ENCODE measurements at regions not wholly inside any gene's neighbourhood (a gene's known extent, or its start where the extent isn't known, plus 50 kb on each side); places are given as distances from the start of the nearest gene placed in this dataset.

DNA sequence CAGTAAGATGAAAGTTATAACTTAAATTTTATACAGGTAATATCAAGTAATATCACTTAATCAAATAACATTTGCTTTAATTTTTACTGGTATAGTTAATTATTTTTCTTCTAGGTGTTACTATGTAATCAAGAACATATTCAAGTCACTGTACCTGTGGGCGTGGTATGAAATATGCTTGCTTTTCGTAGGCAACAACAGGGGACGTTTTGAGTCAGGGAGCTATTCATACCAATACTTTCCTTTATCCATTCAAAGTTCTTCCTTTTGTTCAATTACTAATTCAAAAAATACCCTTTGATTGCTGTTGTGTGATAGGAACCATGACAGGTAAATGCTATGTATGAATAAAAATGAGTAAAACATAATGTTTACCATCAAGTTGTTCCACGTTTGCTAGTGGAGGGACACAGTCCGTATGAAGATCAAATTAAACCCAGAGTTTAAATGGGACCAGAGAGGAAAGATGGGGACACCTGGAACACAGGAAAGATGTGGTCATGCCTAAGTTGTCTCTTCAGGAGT lies 654.0 kb upstream of the KCNMB2 start:
- DNase-seq (ENCODE audit: low spot score) = no peak
- in situ Hi-C loops (cut with MboI; ENCODE audit: low pct_unique_long_range_greater_than_20kb, low sequenced_read_pairs, unreplicated experiment) = no loop called here
- TF ChIP-seq, protein P1, sequence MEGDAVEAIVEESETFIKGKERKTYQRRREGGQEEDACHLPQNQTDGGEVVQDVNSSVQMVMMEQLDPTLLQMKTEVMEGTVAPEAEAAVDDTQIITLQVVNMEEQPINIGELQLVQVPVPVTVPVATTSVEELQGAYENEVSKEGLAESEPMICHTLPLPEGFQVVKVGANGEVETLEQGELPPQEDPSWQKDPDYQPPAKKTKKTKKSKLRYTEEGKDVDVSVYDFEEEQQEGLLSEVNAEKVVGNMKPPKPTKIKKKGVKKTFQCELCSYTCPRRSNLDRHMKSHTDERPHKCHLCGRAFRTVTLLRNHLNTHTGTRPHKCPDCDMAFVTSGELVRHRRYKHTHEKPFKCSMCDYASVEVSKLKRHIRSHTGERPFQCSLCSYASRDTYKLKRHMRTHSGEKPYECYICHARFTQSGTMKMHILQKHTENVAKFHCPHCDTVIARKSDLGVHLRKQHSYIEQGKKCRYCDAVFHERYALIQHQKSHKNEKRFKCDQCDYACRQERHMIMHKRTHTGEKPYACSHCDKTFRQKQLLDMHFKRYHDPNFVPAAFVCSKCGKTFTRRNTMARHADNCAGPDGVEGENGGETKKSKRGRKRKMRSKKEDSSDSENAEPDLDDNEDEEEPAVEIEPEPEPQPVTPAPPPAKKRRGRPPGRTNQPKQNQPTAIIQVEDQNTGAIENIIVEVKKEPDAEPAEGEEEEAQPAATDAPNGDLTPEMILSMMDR (IDR thresholded peaks at IDR 0.05; ENCODE audit: extremely low read depth, insufficient read depth, missing control alignments) = no peak

GRCh38 chr3:177883091-177883490 lies 653.1 kb upstream of the KCNMB2 start:
- in situ Hi-C loops (cut with MboI; ENCODE audit: low pct_unique_long_range_greater_than_20kb, low sequenced_read_pairs, unreplicated experiment) = no loop called here
- TF ChIP-seq, protein P1 (IDR thresholded peaks at IDR 0.05; ENCODE audit: extremely low read depth, insufficient read depth, missing control alignments) = no peak
- DNase-seq (ENCODE audit: low spot score) = no peak

DNA sequence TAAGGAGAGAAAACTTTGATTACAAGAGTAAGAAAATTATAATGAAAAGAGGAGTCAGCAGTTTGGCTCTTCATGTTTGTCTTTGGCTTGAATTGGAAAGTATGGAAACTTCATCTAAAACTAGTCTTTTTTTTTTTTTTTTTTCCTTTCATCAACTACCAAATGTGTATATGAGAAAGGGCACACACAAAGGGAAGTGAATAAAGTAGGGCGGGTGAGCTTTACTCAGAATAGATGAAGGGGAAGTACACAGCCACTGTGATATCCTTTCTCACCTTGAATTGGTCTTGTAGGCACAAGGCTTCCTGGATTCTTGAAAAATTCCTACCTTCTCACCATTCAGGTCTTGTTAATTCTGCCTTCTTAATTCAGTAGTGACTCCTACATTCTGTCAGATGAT lies 652.3 kb upstream of the KCNMB2 start:
- TF ChIP-seq, protein P1 (IDR thresholded peaks at IDR 0.05; ENCODE audit: extremely low read depth, insufficient read depth, missing control alignments) = no peak
- in situ Hi-C loops (cut with MboI; ENCODE audit: low pct_unique_long_range_greater_than_20kb, low sequenced_read_pairs, unreplicated experiment) = no loop called here
- DNase-seq (ENCODE audit: low spot score) = no peak

DNA sequence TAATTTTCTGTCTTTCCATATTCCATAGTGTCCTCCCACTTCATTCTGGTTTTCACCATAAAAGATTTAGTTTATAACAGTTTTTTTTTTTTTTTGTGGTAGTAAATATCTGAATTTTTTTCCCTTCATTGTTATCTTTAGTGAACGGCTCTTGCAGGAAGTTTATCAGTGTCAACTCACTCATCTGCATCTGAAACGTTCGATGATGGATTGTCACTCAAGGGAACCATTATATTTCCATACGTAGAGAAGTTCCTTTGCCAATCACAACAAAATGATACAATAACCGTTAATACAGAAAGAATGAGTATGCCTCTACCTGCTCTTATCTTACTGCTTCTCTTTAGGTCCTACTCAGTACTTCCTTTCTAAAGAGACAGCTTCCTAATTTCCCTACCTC lies 651.2 kb upstream of the KCNMB2 start:
- TF ChIP-seq, protein P1 (IDR thresholded peaks at IDR 0.05; ENCODE audit: extremely low read depth, insufficient read depth, missing control alignments) = no peak
- no peak for DNase-seq (ENCODE audit: low spot score)
- in situ Hi-C loops (cut with MboI; ENCODE audit: low pct_unique_long_range_greater_than_20kb, low sequenced_read_pairs, unreplicated experiment) = no loop called here

GRCh38 chr3:177886501-177886900 lies 649.7 kb upstream of the KCNMB2 start:
- TF ChIP-seq, protein P1 (IDR thresholded peaks at IDR 0.05; ENCODE audit: extremely low read depth, insufficient read depth, missing control alignments) = no peak
- DNase-seq (ENCODE audit: low spot score) = no peak
- in situ Hi-C loops (cut with MboI; ENCODE audit: low pct_unique_long_range_greater_than_20kb, low sequenced_read_pairs, unreplicated experiment) = no loop called here

DNA sequence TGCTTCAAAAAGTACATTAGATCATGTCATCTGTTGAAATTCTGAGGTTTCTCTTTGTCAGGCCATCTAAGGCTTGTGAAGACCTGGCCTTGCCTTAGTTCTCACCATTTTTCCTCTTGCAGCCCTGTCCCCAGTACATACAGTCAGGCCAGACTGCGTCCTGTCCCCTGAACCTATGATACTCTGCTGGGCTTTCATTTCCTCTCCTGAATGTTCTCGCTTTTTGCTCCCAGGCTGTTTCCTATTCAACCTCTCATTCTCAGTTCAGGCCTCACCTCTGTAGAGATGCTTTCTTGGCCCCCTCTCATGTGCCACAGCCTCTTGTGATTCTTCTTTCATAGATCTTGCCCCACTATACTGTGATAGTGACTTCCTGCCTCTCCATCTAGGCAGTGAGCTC lies 648.8 kb upstream of the KCNMB2 start:
- no peak for DNase-seq (ENCODE audit: low spot score)
- in situ Hi-C loops (cut with MboI; ENCODE audit: low pct_unique_long_range_greater_than_20kb, low sequenced_read_pairs, unreplicated experiment) = no loop called here
- TF ChIP-seq, protein P1 (IDR thresholded peaks at IDR 0.05; ENCODE audit: extremely low read depth, insufficient read depth, missing control alignments) = no peak

DNA sequence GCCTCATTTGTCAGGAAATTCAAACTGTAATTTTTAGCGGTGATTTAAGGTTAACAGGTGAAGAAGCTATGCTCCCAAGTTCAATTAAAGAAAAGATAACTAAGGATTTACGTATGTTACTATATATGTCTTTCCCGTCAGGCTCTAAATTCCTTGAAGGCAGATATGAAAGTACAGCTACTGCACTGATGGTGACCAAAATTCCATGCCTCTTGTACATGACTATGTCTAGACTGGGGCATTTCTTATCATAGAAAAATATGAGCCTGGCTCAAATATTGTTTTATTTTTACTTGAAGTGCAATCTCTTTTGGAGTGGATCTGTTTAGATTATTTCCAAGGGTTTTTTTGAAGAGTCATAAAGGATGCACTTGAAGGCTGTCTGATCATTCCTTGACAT lies 647.1 kb upstream of the KCNMB2 start:
- TF ChIP-seq, protein P1 (IDR thresholded peaks at IDR 0.05; ENCODE audit: extremely low read depth, insufficient read depth, missing control alignments) = no peak
- DNase-seq (ENCODE audit: low spot score) = no peak
- in situ Hi-C loops (cut with MboI; ENCODE audit: low pct_unique_long_range_greater_than_20kb, low sequenced_read_pairs, unreplicated experiment) = no loop called here
